GM12878 (cell line): ENCODE measurements at regions not wholly inside any gene's neighbourhood (a gene's known extent, or its start where the extent isn't known, plus 50 kb on each side); places are given as distances from the start of the nearest gene placed in this dataset.

Experiments used
- ATAC-seq: fragments of 200-7000 bp; cut with Tn5 transposase; 3 replicates; pipeline ENCODE4 v1.9.1; 2020; ENCODE audit warnings: mild to moderate bottlenecking, moderate library complexity
- BruUV-seq: library from RNA; stranded (reverse); fragments of 400-500 nt; replicated peaks from 2 replicates; lab custom pipeline; 2021; lab: Mats Ljungman, UMichigan
- CTCF ChIA-PET: fragments of 300-600 bp; sonication (Branson Sonifier 250); formaldehyde crosslinking; extraction: SDS; loops from one replicate; lab custom pipeline; 2021; ENCODE audit warnings: inconsistent platforms; lab: Yijun Ruan, JAX
- POLR2A ChIA-PET: fragments of 350-600 bp; formaldehyde crosslinking; extraction: SDS; loops from one replicate; lab custom pipeline; 2021; ENCODE audit warnings: inconsistent platforms; lab: Charles Lee
- RAD21 ChIA-PET: fragments of 300-600 bp; sonication (Branson Sonifier 250); formaldehyde crosslinking; loops from one replicate; lab custom pipeline; 2023; ENCODE audit warnings: antibody characterized with exemption; ENCODE audit not compliant: unreplicated experiment; lab: Charles Lee
- SMC1A ChIA-PET: fragments of 300-600 bp; sonication (Branson Sonifier 250); formaldehyde crosslinking; loops from one replicate; lab custom pipeline; 2023; ENCODE audit not compliant: unreplicated experiment, uncharacterized antibody; lab: Charles Lee
- DNase-seq: peaks from one replicate; pipeline ENCODE4 v3.0.0-alpha.2; 2011; ENCODE audit warnings: low read depth, low spot score
- FAIRE-seq: peaks from 3 replicates; lab custom pipeline; 2011; peaks lifted over from hg19 to GRCh38; lab: Jason Lieb, UNC
- H2AFZ ChIP-seq: 2 replicates; pipeline ENCODE4 v1.6.0; 2011; ENCODE audit warnings: low read depth, low read length, control low read depth; ENCODE audit not compliant: control insufficient read depth
- H3K27ac ChIP-seq: 2 replicates; pipeline ENCODE4 v1.5.1; 2011; ENCODE audit warnings: control low read depth; ENCODE audit not compliant: control insufficient read depth, insufficient read depth
- H3K27me3 ChIP-seq, 2 experiments: replicated peaks in 1 of 2; 2 replicates each; pipeline versions ENCODE4 v1.6.0 to v1.6.1; 2011; ENCODE audit warnings: low read length in 1 of 2; ENCODE audit not compliant: control insufficient read depth in 2 of 2, insufficient read depth in 2 of 2
- H3K36me3 ChIP-seq, 2 experiments: 2 replicates each; pipeline ENCODE4 v1.5.1; 2011; ENCODE audit warnings: low read length in 1 of 2; ENCODE audit not compliant: control insufficient read depth in 2 of 2, insufficient read depth in 2 of 2
- H3K4me1 ChIP-seq: 2 replicates; pipeline ENCODE4 v1.6.1; 2011; ENCODE audit warnings: mild to moderate bottlenecking, low read length, moderate library complexity, mixed read lengths; ENCODE audit not compliant: control insufficient read depth, insufficient read depth
- H3K4me2 ChIP-seq: 2 replicates; pipeline ENCODE4 v1.6.0; 2011; ENCODE audit warnings: control low read depth; ENCODE audit not compliant: control insufficient read depth, insufficient read depth
- H3K4me3 ChIP-seq: fragments of 200-600 bp; sonication (generic); 2 replicates; pipeline ENCODE4 v1.5.1; 2016
- H3K79me2 ChIP-seq: 2 replicates; pipeline ENCODE4 v1.6.0; 2011; ENCODE audit warnings: low read length; ENCODE audit not compliant: control insufficient read depth, insufficient read depth
- H3K9ac ChIP-seq: 2 replicates; pipeline ENCODE4 v1.8.0; 2011; ENCODE audit warnings: low read length, control low read depth, mixed read lengths; ENCODE audit not compliant: control insufficient read depth, insufficient read depth
- H3K9me3 ChIP-seq: replicated peaks from 3 replicates; pipeline ENCODE4 v1.5.1; 2011; ENCODE audit warnings: mild to moderate bottlenecking, low read length; ENCODE audit not compliant: control insufficient read depth, insufficient read depth
- H4K20me1 ChIP-seq: 2 replicates; pipeline ENCODE4 v1.6.0; 2011; ENCODE audit not compliant: control insufficient read depth, insufficient read depth
- E2F4 ChIP-seq: IDR thresholded peaks from 2 replicates; pipeline ENCODE4 v1.6.1; 2012; ENCODE audit warnings: low read depth, low read length, improper control_type of control experiment
- IRF4 ChIP-seq: IDR thresholded peaks from 2 replicates; pipeline ENCODE4 v1.6.1; 2011; ENCODE audit warnings: low read depth, low read length
- JUNB ChIP-seq: IDR thresholded peaks from 2 replicates; pipeline ENCODE4 v1.6.1; 2016; ENCODE audit warnings: antibody characterized with exemption, mild to moderate bottlenecking
- NR2C2 ChIP-seq: IDR thresholded peaks from 2 replicates; pipeline ENCODE4 v1.6.1; 2011; ENCODE audit warnings: borderline replicate concordance, low read depth; ENCODE audit not compliant: control insufficient read depth, insufficient read length
- RAD21 ChIP-seq: IDR thresholded peaks from 2 replicates; pipeline ENCODE4 v1.6.1; 2011; ENCODE audit warnings: mild to moderate bottlenecking, low read depth, low read length, moderate library complexity; ENCODE audit not compliant: insufficient read depth
- STAT3 ChIP-seq: IDR thresholded peaks from 2 replicates; pipeline ENCODE4 v1.6.1; 2011; ENCODE audit warnings: low read depth, low read length, improper control_type of control experiment
- TCF3 ChIP-seq: IDR thresholded peaks from 2 replicates; pipeline ENCODE4 v1.6.1; 2012; ENCODE audit warnings: low read depth, mild to moderate bottlenecking, low read length, borderline replicate concordance; ENCODE audit not compliant: insufficient read depth
- WGBS: methylation state at CpG from one replicate; pipeline ENCODE4 v1.1.6; 2016; ENCODE audit warnings: low lambda C conversion rate; ENCODE audit not compliant: insufficient replicate concordance, insufficient coverage; ENCODE audit errors: missing lambda C conversion rate; 5-methylcytosine and 5-hydroxymethylcytosine counted together
- in situ Hi-C: fragments of 300-500 bp; cut with MboI; formaldehyde crosslinking; loops from 9 replicates; pipeline ENCODE4 v1.14.3; 2018; ENCODE audit warnings: mixed read lengths
- intact Hi-C: fragments of 100-400 bp; cut with micrococcal nuclease; formaldehyde crosslinking; loops from one replicate; pipeline ENCODE4 v1.14.2; 2022; ENCODE audit not compliant: unreplicated experiment

- Histone ChIP-seq H3K9me3 (peaks cover 2% of the 10 kb centered on the region; the same call in 1 of the 3 replicates), H2AFZ (no peak overlapping the region), H3K4me2 (no peak overlapping the region), H3K4me1 (no peaks in the 10 kb centered on the region), H3K36me3 (no peaks in the 10 kb centered on the region), H3K27me3 (no peaks in the 10 kb centered on the region)
- in situ Hi-C loops = no loop called here
- ChIA-PET SMC1A (no interaction called here), POLR2A (no interaction called here), CTCF (no interaction called here)
- FAIRE-seq = no peak
- intact Hi-C loops = no loop called here
- TF ChIP-seq NR2C2 = no peak
- no peak for TF ChIP-seq E2F4
- TF ChIP-seq STAT3 = no peak
- no peak for TF ChIP-seq JUNB
- no peak for TF ChIP-seq TCF3
- no peak for TF ChIP-seq IRF4
- no peak for TF ChIP-seq RAD21
- TF ChIP-seq, all 136 proteins: peak for 0
- 0% methylated on average over 1 of the region's 1 CpG for WGBS
- no peak overlapping the region for H3K4me3 ChIP-seq
- no TSS peak for BruUV-seq
- H3K9ac ChIP-seq = no peak overlapping the region
- no peak overlapping the region for H3K27ac ChIP-seq
- DNase-seq = no peak
- no peaks in the 10 kb centered on the region for H4K20me1 ChIP-seq
- RAD21 ChIA-PET = no interaction called here
- ATAC-seq = no peak
- no peaks in the 10 kb centered on the region for H3K79me2 ChIP-seq
Observed at GRCh38 chr4:132059227-132059626, 1089.9 kb upstream of the PCDH10 start.
